ENCODE measurements at regions not wholly inside any gene's neighbourhood (a gene's known extent, or its start where the extent isn't known, plus 50 kb on each side); places are given as distances from the start of the nearest gene placed in this dataset.

DNA sequence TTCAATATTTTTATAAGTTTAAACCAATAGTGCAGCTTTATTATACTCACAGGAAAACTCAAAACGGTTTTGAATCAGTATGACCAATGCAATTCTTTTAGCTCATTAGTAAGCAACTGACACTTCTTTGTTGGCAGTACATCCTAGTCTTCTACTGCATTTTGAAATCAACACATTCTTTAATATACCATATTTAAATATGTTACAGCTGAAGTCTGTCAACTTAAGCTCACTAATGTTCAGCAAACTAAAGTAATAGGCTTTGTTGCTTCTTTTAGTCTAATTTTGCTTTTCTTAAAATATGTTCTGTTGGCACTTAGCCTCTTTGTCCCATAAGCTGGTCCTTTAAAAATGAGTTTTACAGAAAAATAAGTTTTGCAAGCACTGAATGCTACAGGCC lies 55.4 kb upstream of the CCBE1 start:
- no peaks in the 10 kb centered on the region for H3K4me1 ChIP-seq (ENCODE audit: control insufficient read depth, extremely low read depth, insufficient read depth, low read length)
- dilution Hi-C loops (cut with MboI; ENCODE audit: extremely low pct_ligation_motif_present, low sequenced_read_pairs) = no loop called here
- no peak for FAIRE-seq
- no peaks in the 10 kb centered on the region for H3K79me2 ChIP-seq (ENCODE audit: control insufficient read depth, insufficient read depth, low read length)
- intact Hi-C loops (cut with micrococcal nuclease) = no loop called here
- no peaks in the 10 kb centered on the region for H3K9me1 ChIP-seq (replicated peaks; ENCODE audit: control insufficient read depth, extremely low read depth, insufficient read depth, low read length)
- H3K4me3 ChIP-seq (replicated peaks in 1 of 3; ENCODE audit: insufficient read depth in 1 of 3, low read depth in 1 of 3, low read length in 3 of 3) = no peak overlapping the region
- no peak overlapping the region for H3K9ac ChIP-seq (replicated peaks; ENCODE audit: extremely low read depth, insufficient read depth, low read length)
- H3K27me3 ChIP-seq (ENCODE audit: control insufficient read depth in 2 of 2, insufficient read depth in 2 of 2, low read length in 2 of 2) = no peaks in the 10 kb centered on the region
- ChIA-PET POLR2A (no interaction called here), CTCF (interaction anchor here (0.7 to 3.6 kb wide), 3 partner anchors 11 to 71 kb away, joined by 3 to 12 read pairs (median 8); partner anchors contain the start of gene CCBE1)
- no peak overlapping the region for H2AFZ ChIP-seq (ENCODE audit: low read depth, low read length)
- no peak overlapping the region for H3K27ac ChIP-seq (ENCODE audit: insufficient read depth, low read depth, low read length)
- no peaks in the 10 kb centered on the region for H4K20me1 ChIP-seq (replicated peaks; ENCODE audit: control insufficient read depth, extremely low read depth, insufficient read depth, low read length)
- no peak for DNase-seq (ENCODE audit: low read depth, low spot score)
- no peak overlapping the region for H3K4me2 ChIP-seq (ENCODE audit: insufficient read depth, low read length)
- no peaks in the 10 kb centered on the region for H3K9me3 ChIP-seq (replicated peaks; ENCODE audit: control insufficient read depth, insufficient read depth, low read length)
- no TSS peak for BruUV-seq (replicated peaks)
- no peaks in the 10 kb centered on the region for H3K36me3 ChIP-seq (ENCODE audit: control insufficient read depth in 2 of 2, extremely low read depth in 1 of 2, insufficient read depth in 2 of 2, low read length in 2 of 2)
- TF ChIP-seq FOS (IDR thresholded peaks at IDR 0.05; ENCODE audit: borderline replicate concordance, insufficient read depth, low read length) = no peak
- TF ChIP-seq MYC (IDR thresholded peaks at IDR 0.05; ENCODE audit: low read depth, low read length) = no peak
- no peak for TF ChIP-seq JUN (IDR thresholded peaks at IDR 0.05; ENCODE audit: borderline replicate concordance, insufficient read depth, insufficient read length, low read depth)
- TF ChIP-seq EZH2 (IDR thresholded peaks at IDR 0.05; ENCODE audit: borderline replicate concordance, low read depth, low read length, severe bottlenecking) = no peak

DNA sequence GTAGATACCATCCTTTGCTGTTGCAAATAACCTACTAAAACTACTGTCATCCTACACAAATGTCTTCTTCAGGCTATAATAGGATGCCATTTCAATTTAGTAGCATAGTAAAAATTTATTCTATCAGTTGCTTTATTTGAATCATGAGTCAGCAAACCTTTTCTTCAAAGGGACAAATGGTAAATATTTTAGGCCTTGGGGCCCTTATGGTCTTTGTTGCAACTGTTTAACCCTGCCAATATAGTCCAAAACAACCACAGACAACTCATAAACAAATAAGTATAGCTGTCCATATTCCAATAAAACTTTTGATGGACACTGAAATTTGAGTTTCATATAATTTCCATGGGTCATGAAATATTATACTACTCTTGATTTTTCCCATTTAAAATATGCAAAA lies 54.0 kb upstream of the CCBE1 start:
- intact Hi-C loops (cut with micrococcal nuclease) (no loop called here), dilution Hi-C loops (cut with MboI; ENCODE audit: extremely low pct_ligation_motif_present, low sequenced_read_pairs) (no loop called here)
- Histone ChIP-seq H3K27ac (ENCODE audit: insufficient read depth, low read depth, low read length) (no peak overlapping the region), H3K9ac (replicated peaks; ENCODE audit: extremely low read depth, insufficient read depth, low read length) (no peak overlapping the region), H3K4me3 (replicated peaks in 1 of 3; ENCODE audit: insufficient read depth in 1 of 3, low read depth in 1 of 3, low read length in 3 of 3) (no peak overlapping the region), H3K9me1 (replicated peaks; ENCODE audit: control insufficient read depth, extremely low read depth, insufficient read depth, low read length) (no peaks in the 10 kb centered on the region), H3K27me3 (ENCODE audit: control insufficient read depth in 2 of 2, insufficient read depth in 2 of 2, low read length in 2 of 2) (no peaks in the 10 kb centered on the region), H3K79me2 (ENCODE audit: control insufficient read depth, insufficient read depth, low read length) (no peaks in the 10 kb centered on the region), H4K20me1 (replicated peaks; ENCODE audit: control insufficient read depth, extremely low read depth, insufficient read depth, low read length) (no peaks in the 10 kb centered on the region), H2AFZ (ENCODE audit: low read depth, low read length) (no peak overlapping the region), H3K4me2 (ENCODE audit: insufficient read depth, low read length) (no peak overlapping the region), H3K4me1 (ENCODE audit: control insufficient read depth, extremely low read depth, insufficient read depth, low read length) (no peaks in the 10 kb centered on the region), H3K9me3 (replicated peaks; ENCODE audit: control insufficient read depth, insufficient read depth, low read length) (no peaks in the 10 kb centered on the region), H3K36me3 (ENCODE audit: control insufficient read depth in 2 of 2, extremely low read depth in 1 of 2, insufficient read depth in 2 of 2, low read length in 2 of 2) (no peaks in the 10 kb centered on the region)
- DNase-seq (ENCODE audit: low read depth, low spot score) = no peak
- CTCF ChIA-PET = interaction anchor here (1.0 to 3.6 kb wide), 4 partner anchors 13 to 120 kb away, joined by 3 to 12 read pairs (median 6); partner anchors contain the start of gene CCBE1
- TF ChIP-seq POLR2A (IDR thresholded peaks at IDR 0.05; ENCODE audit: low read depth, low read length) = no peak
- POLR2A ChIA-PET = no interaction called here
- FAIRE-seq = no peak
- no TSS peak for BruUV-seq (replicated peaks)
